ENCODE measurements at regions not wholly inside any gene's neighbourhood (a gene's known extent, or its start where the extent isn't known, plus 50 kb on each side); places are given as distances from the start of the nearest gene placed in this dataset.

DNA sequence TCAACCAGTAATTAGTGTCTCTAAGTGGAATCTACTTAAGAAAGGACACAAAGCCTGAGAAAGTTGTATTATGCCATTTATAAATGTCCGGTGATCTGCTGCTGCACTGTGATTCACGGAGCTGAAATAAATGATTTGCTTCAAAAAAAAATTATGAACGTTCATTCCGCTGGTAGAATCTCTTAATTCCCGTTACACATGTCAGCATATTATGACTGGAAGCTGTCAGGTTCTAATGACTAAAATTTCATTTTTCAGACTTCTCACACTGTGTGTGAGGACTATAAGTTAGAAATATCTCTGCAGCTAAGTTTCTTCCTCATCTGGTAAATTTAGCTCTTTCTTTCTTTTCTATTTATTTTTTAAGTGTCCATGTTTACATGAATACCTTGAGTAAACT lies 647.1 kb downstream of the VRK1 start:
- no peak overlapping the region for H3K14ac ChIP-seq (replicated peaks; ENCODE audit: low read depth, low read length)
- intact Hi-C loops (cut with micrococcal nuclease) = no loop called here
- H4K8ac ChIP-seq (ENCODE audit: low read depth in 2 of 2, low read length in 2 of 2) = no peak overlapping the region
- H2BK120ac ChIP-seq (ENCODE audit: low read depth, low read length) = no peak overlapping the region
- H3K9me1 ChIP-seq (ENCODE audit: insufficient read depth, low read length) = no peaks in the 10 kb centered on the region
- H3K4ac ChIP-seq (ENCODE audit: low read depth, low read length) = no peak overlapping the region
- H2BK15ac ChIP-seq (ENCODE audit: low read depth, low read length) = no peak overlapping the region
- no peak overlapping the region for H4K5ac ChIP-seq (ENCODE audit: low read depth, low read length)
- ATAC-seq (ENCODE audit: low read depth) (no peak), DNase-seq (no peak)
- H2BK20ac ChIP-seq (ENCODE audit: low read depth, low read length) = no peak overlapping the region
- H3K9ac ChIP-seq (ENCODE audit: low read depth, low read length) = no peak overlapping the region
- no peak overlapping the region for H3K56ac ChIP-seq (ENCODE audit: extremely low read depth, insufficient read depth, low read length)
- H2BK5ac ChIP-seq (ENCODE audit: low read depth, low read length, poor library complexity, severe bottlenecking) = no peak overlapping the region
- no peak overlapping the region for H3K27ac ChIP-seq (ENCODE audit: insufficient read depth, low read length)
- H3K27me3 ChIP-seq (ENCODE audit: control insufficient read depth, insufficient read depth, low read length) = no peaks in the 10 kb centered on the region
- H3K36me3 ChIP-seq (ENCODE audit: control insufficient read depth, insufficient read depth, low read length) = no peaks in the 10 kb centered on the region
- TF ChIP-seq FOS (IDR thresholded peaks at IDR 0.05; ENCODE audit: low read depth, low read length) = no peak
- TF ChIP-seq, protein P1, sequence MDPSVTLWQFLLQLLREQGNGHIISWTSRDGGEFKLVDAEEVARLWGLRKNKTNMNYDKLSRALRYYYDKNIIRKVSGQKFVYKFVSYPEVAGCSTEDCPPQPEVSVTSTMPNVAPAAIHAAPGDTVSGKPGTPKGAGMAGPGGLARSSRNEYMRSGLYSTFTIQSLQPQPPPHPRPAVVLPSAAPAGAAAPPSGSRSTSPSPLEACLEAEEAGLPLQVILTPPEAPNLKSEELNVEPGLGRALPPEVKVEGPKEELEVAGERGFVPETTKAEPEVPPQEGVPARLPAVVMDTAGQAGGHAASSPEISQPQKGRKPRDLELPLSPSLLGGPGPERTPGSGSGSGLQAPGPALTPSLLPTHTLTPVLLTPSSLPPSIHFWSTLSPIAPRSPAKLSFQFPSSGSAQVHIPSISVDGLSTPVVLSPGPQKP (IDR thresholded peaks at IDR 0.05; ENCODE audit: borderline replicate concordance, low read depth, low read length) = no peak
- TF ChIP-seq, protein P2, sequence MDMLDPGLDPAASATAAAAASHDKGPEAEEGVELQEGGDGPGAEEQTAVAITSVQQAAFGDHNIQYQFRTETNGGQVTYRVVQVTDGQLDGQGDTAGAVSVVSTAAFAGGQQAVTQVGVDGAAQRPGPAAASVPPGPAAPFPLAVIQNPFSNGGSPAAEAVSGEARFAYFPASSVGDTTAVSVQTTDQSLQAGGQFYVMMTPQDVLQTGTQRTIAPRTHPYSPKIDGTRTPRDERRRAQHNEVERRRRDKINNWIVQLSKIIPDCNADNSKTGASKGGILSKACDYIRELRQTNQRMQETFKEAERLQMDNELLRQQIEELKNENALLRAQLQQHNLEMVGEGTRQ (IDR thresholded peaks at IDR 0.05; ENCODE audit: low read depth, low read length) = no peak
- H4K91ac ChIP-seq (ENCODE audit: insufficient read depth, low read depth, low read length) = no peak overlapping the region
- no peak overlapping the region for H3K23ac ChIP-seq (ENCODE audit: low read depth, low read length)
- no peak overlapping the region for H3K18ac ChIP-seq (ENCODE audit: low read depth, low read length)
- POLR2A ChIA-PET (ENCODE audit: unreplicated experiment) = no interaction called here
- BruUV-seq (replicated peaks) = no TSS peak
- no peak overlapping the region for H3K4me2 ChIP-seq (ENCODE audit: low read depth, low read length)
- no peak overlapping the region for H2AFZ ChIP-seq (replicated peaks; ENCODE audit: low read length, poor library complexity)
- 33% methylated on average over 1 of the region's 5 CpGs; no CpG with 5 or more reads in 1 of the 2 experiments for WGBS, 2 experiments (ENCODE audit: extremely low coverage in 2 of 2, insufficient read length in 1 of 2)
- no peak overlapping the region for H2AK5ac ChIP-seq (ENCODE audit: low read depth, low read length)
- H3K4me1 ChIP-seq (ENCODE audit: control insufficient read depth, insufficient read depth, low read length) = no peaks in the 10 kb centered on the region
- CTCF ChIA-PET = no interaction called here
- dilution Hi-C loops (cut with HindIII; ENCODE audit: low sequenced_read_pairs, unreplicated experiment) = no loop called here
- no peak overlapping the region for H2AK9ac ChIP-seq (replicated peaks; ENCODE audit: low read depth, low read length, poor library complexity)
- H4K20me1 ChIP-seq (ENCODE audit: insufficient read depth, low read length) = no peaks in the 10 kb centered on the region
- no peaks in the 10 kb centered on the region for H3K79me1 ChIP-seq (ENCODE audit: low read depth in 1 of 2, low read length in 2 of 2)
- peaks cover 34% of the 10 kb centered on the region for H3K9me3 ChIP-seq (ENCODE audit: control insufficient read depth, insufficient read depth, low read length)
- H3K4me3 ChIP-seq (ENCODE audit: insufficient read depth, low read depth, low read length) = no peak overlapping the region
- in situ Hi-C loops (cut with MboI; ENCODE audit: low sequenced_read_pairs) = no loop called here

All from IMR-90 (cell line).